ENCODE measurements at regions not wholly inside any gene's neighbourhood (a gene's known extent, or its start where the extent isn't known, plus 50 kb on each side); places are given as distances from the start of the nearest gene placed in this dataset.

DNA sequence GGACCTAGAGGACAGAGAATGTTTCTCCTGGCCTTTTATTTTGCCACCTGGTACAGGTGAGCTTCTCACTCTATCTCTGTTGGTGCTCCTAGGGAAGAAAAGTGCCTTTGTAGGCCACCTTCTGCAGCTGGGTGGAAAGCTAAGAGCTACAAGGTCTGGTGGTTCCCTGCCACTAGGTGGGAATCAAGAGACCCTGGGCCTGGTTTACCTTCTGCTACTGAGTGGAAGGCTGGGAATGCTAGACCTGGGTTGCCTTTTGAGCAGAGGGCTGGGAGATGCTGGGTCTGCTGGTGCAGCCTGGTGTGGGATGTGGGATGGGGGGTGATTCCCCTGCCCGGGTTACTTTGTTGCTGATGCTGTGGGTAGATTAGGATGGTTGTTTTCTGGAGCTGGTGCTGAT lies 72.6 kb downstream of the EBLN2 start:
- TF ChIP-seq, protein P1, sequence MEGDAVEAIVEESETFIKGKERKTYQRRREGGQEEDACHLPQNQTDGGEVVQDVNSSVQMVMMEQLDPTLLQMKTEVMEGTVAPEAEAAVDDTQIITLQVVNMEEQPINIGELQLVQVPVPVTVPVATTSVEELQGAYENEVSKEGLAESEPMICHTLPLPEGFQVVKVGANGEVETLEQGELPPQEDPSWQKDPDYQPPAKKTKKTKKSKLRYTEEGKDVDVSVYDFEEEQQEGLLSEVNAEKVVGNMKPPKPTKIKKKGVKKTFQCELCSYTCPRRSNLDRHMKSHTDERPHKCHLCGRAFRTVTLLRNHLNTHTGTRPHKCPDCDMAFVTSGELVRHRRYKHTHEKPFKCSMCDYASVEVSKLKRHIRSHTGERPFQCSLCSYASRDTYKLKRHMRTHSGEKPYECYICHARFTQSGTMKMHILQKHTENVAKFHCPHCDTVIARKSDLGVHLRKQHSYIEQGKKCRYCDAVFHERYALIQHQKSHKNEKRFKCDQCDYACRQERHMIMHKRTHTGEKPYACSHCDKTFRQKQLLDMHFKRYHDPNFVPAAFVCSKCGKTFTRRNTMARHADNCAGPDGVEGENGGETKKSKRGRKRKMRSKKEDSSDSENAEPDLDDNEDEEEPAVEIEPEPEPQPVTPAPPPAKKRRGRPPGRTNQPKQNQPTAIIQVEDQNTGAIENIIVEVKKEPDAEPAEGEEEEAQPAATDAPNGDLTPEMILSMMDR (IDR thresholded peaks at IDR 0.05; ENCODE audit: insufficient read depth, low read depth, low read length): no peak
- TF ChIP-seq EZH2 (IDR thresholded peaks at IDR 0.05; ENCODE audit: insufficient read depth, low read length): no peak
